ENCODE measurements at regions not wholly inside any gene's neighbourhood (a gene's known extent, or its start where the extent isn't known, plus 50 kb on each side); places are given as distances from the start of the nearest gene placed in this dataset.

- Mint-ChIP-seq H3K27me3 (ENCODE audit: low read depth) (peaks cover 1% of the 10 kb centered on the region; the same call in 1 of the 2 replicates), H3K27ac (peak overlapping the region in 1 of 3 experiments; percentile 57; a peak in 2 of 7 replicates), H3K9me3 (no peaks in the 10 kb centered on the region; a peak in 1 of 5 replicates), H3K4me3 (no peak overlapping the region), H3K36me3 (ENCODE audit: insufficient read depth in 1 of 3, low read depth in 3 of 3) (no peaks in the 10 kb centered on the region), H3K4me1 (peaks cover 12 to 16% of the 10 kb centered on the region in 2 experiments)
- no peak overlapping the region for H2BK20ac ChIP-seq (ENCODE audit: low read depth, low read length, poor library complexity, severe bottlenecking)
- no peak overlapping the region for H4K8ac ChIP-seq (replicated peaks; ENCODE audit: insufficient read length, low read depth, low read length)
- no peak overlapping the region for H3K23ac ChIP-seq (ENCODE audit: insufficient read length, low read depth, low read length)
- DNase-seq: no peak
- no peak overlapping the region for H3K27ac ChIP-seq (ENCODE audit: insufficient read length, low read depth, low read length)
- H3K4ac ChIP-seq (ENCODE audit: low read depth, low read length): no peak overlapping the region
- TF ChIP-seq CTCF (conservative IDR thresholded peaks at IDR 0.05): no peak
- no peak overlapping the region for H3K18ac ChIP-seq (ENCODE audit: insufficient read length, low read depth, low read length)
- H4K5ac ChIP-seq (ENCODE audit: insufficient read length, low read depth, low read length): no peak overlapping the region
- no peaks in the 10 kb centered on the region for H3K27me3 ChIP-seq (ENCODE audit: insufficient read depth, low read length)
- H3K4me1 ChIP-seq (ENCODE audit: insufficient read depth, low read length): no peaks in the 10 kb centered on the region; the same call in 1 of the 2 replicates
- no peak overlapping the region for H3T11ph ChIP-seq (ENCODE audit: low read length)
- no peak overlapping the region for H3K56ac ChIP-seq (ENCODE audit: insufficient read length, low read depth, low read length)
- no peak overlapping the region for H2BK5ac ChIP-seq (ENCODE audit: insufficient read length, low read length)
- H2AK5ac ChIP-seq (ENCODE audit: insufficient read length, low read length): no peak overlapping the region
- WGBS (ENCODE audit: extremely low coverage, insufficient read length, low lambda C conversion rate): no CpG with 5 or more reads among the region's 2 CpGs
- H3K9me3 ChIP-seq (ENCODE audit: control insufficient read depth, low read depth, low read length): no peaks in the 10 kb centered on the region
- H4K20me1 ChIP-seq (ENCODE audit: control insufficient read depth, insufficient read depth, insufficient read length): no peaks in the 10 kb centered on the region
- no peak overlapping the region for H3K4me2 ChIP-seq (ENCODE audit: insufficient read depth, insufficient read length, low read length)
- H3K14ac ChIP-seq (ENCODE audit: insufficient read depth, low read length): no peak overlapping the region
- H2BK12ac ChIP-seq (ENCODE audit: insufficient read length, low read depth, low read length): no peak overlapping the region
- H2BK120ac ChIP-seq (ENCODE audit: low read depth, low read length, poor library complexity, severe bottlenecking): no peak overlapping the region
- H2BK15ac ChIP-seq (ENCODE audit: low read depth, low read length): no peak overlapping the region
- no peaks in the 10 kb centered on the region for H3K79me1 ChIP-seq (ENCODE audit: insufficient read depth, low read depth, low read length, poor library complexity, severe bottlenecking)
- H3K9ac ChIP-seq (ENCODE audit: extremely low read depth, insufficient read length, low read length): no peak overlapping the region
- no peaks in the 10 kb centered on the region for H3K79me2 ChIP-seq (ENCODE audit: insufficient read depth, low read length)
- H3K23me2 ChIP-seq (ENCODE audit: insufficient read length, low read depth, low read length, poor library complexity, severe bottlenecking): no peaks in the 10 kb centered on the region
- no peak overlapping the region for H4K91ac ChIP-seq (ENCODE audit: insufficient read length, low read depth, low read length)
- no peak overlapping the region for H2AFZ ChIP-seq (ENCODE audit: low read length)
Observed at GRCh38 chr10:6892864-6893263, 312.8 kb upstream of the PRKCQ start.

Measured in H9 (cell line).